K562 (cell line): ENCODE measurements at regions not wholly inside any gene's neighbourhood (a gene's known extent, or its start where the extent isn't known, plus 50 kb on each side); places are given as distances from the start of the nearest gene placed in this dataset.

Experiments
- ATAC-seq: fragments of 200-7000 bp; cut with Tn5 transposase; 3 replicates; pipeline ENCODE4 v1.9.1; 2020; ENCODE audit warnings: moderate library complexity
- BruUV-seq: library from RNA; stranded (reverse); fragments of 400-500 nt; replicated peaks from 2 replicates; lab custom pipeline; 2021; lab: Mats Ljungman, UMichigan
- CTCF ChIA-PET: fragments of 300-600 bp; formaldehyde crosslinking; extraction: SDS; loops from one replicate; lab custom pipeline; 2021; ENCODE audit warnings: low intra/inter-chr PET ratio; lab: Yijun Ruan, JAX
- POLR2A ChIA-PET: fragments of 300-600, 350-650 bp; sonication (Branson Sonifier 250); formaldehyde crosslinking; extraction: SDS; loops from one replicate; lab custom pipeline; 2021; ENCODE audit warnings: antibody characterized with exemption, inconsistent platforms; lab: Yijun Ruan, JAX
- DNase-seq, 4 experiments: peaks; one replicate each; pipeline versions ENCODE4 v3.0.0 to v3.0.0-alpha.2; 2011 to 2018; ENCODE audit warnings: low spot score in 3 of 4, mixed read lengths in 3 of 4; ENCODE audit errors: extremely low read depth in 1 of 4
- FAIRE-seq: peaks from 2 replicates; lab custom pipeline; 2011; peaks lifted over from hg19 to GRCh38; lab: Jason Lieb, UNC
- H2AFZ ChIP-seq: 2 replicates; pipeline ENCODE4 v1.6.0; 2011; ENCODE audit warnings: low read depth, low read length, control low read depth, inconsistent platforms
- H3K27ac ChIP-seq: fragments of 200-600 bp; 3 replicates; pipeline ENCODE4 v1.8.0; 2011; ENCODE audit warnings: low read depth, mild to moderate bottlenecking, control low read depth, inconsistent platforms, low read length, moderate library complexity, mixed read lengths; ENCODE audit errors: extremely low read depth
- H3K27me3 ChIP-seq, 2 experiments: fragments of 300-600 bp in 1 of 2; 2 replicates in 1 of 2; 3 replicates in 1 of 2; pipeline versions ENCODE4 v1.6.0 to v1.8.0; 2011; ENCODE audit warnings: inconsistent platforms in 2 of 2, low read length in 2 of 2, mild to moderate bottlenecking in 1 of 2, mixed read lengths in 1 of 2, moderate library complexity in 1 of 2; ENCODE audit not compliant: control insufficient read depth in 2 of 2, insufficient read depth in 2 of 2
- H3K36me3 ChIP-seq: fragments of 300-600 bp; 3 replicates; pipeline ENCODE4 v1.8.0; 2011; ENCODE audit warnings: mild to moderate bottlenecking, low read length, inconsistent platforms; ENCODE audit not compliant: control insufficient read depth, insufficient read depth
- H3K4me1 ChIP-seq, 2 experiments: fragments of 200-600 bp in 1 of 2; replicated peaks in 1 of 2; 2 replicates in 1 of 2; 3 replicates in 1 of 2; pipeline versions ENCODE4 v1.5.1 to v1.8.0; 2011; ENCODE audit warnings: inconsistent platforms in 2 of 2, low read length in 2 of 2, mild to moderate bottlenecking in 1 of 2, mixed read lengths in 1 of 2, moderate library complexity in 1 of 2; ENCODE audit not compliant: control insufficient read depth in 2 of 2, insufficient read depth in 2 of 2
- H3K4me2 ChIP-seq: 2 replicates; pipeline ENCODE4 v1.6.1; 2011; ENCODE audit warnings: low read length, control low read depth, inconsistent platforms, mixed read lengths; ENCODE audit not compliant: insufficient read depth
- H3K4me3 ChIP-seq: fragments of 200-600 bp; sonication (generic), shearing (Covaris generic); 2 replicates; pipeline ENCODE4 v1.5.1; 2016; ENCODE audit warnings: control low read depth, inconsistent platforms
- H3K79me2 ChIP-seq: fragments of 200-600 bp; 3 replicates; pipeline ENCODE4 v1.8.0; 2011; ENCODE audit warnings: low read length, inconsistent platforms; ENCODE audit not compliant: control insufficient read depth, insufficient read depth
- H3K9ac ChIP-seq, 2 experiments: 2 replicates each; pipeline versions ENCODE4 v1.6.0 to v1.6.1; 2011; ENCODE audit warnings: low read depth in 2 of 2, low read length in 2 of 2, control low read depth in 1 of 2, inconsistent platforms in 1 of 2, mild to moderate bottlenecking in 1 of 2, mixed read lengths in 1 of 2; ENCODE audit not compliant: insufficient read depth in 1 of 2
- H3K9me1 ChIP-seq: one replicate; pipeline ENCODE4 v1.6.0; 2011; ENCODE audit warnings: inconsistent platforms, mild to moderate bottlenecking, low read length, moderate library complexity; ENCODE audit not compliant: control insufficient read depth, insufficient read depth
- H3K9me3 ChIP-seq: replicated peaks from 2 replicates; pipeline ENCODE4 v1.5.1; 2011; ENCODE audit warnings: low read depth, low read length, inconsistent platforms; ENCODE audit not compliant: control insufficient read depth, insufficient read depth
- H4K20me1 ChIP-seq: replicated peaks from 2 replicates; pipeline ENCODE4 v1.6.1; 2011; ENCODE audit warnings: low read length, inconsistent platforms, mixed read lengths; ENCODE audit not compliant: control insufficient read depth, insufficient read depth
- ASH1L ChIP-seq: fragments of 450-650 bp; IDR thresholded peaks from 2 replicates; pipeline ENCODE4 v1.6.1; 2018; ENCODE audit warnings: borderline replicate concordance, mild to moderate bottlenecking, low read depth; ENCODE audit not compliant: partially characterized antibody
- BRCA1 ChIP-seq, 2 experiments: fragments of 450-650 bp in 1 of 2; sonication (generic) in 1 of 2; formaldehyde crosslinking in 1 of 2; IDR thresholded peaks; 2 replicates each; pipeline versions ENCODE4 v1.5.0 to v1.6.1; 2017 to 2020; ENCODE audit warnings: mild to moderate bottlenecking in 1 of 2, missing genetic modification reagents in 1 of 2
- FOXP4 ChIP-seq: sonication (generic); formaldehyde crosslinking; IDR thresholded peaks from 2 replicates; pipeline ENCODE4 v1.8.0; 2022; ENCODE audit warnings: mild to moderate bottlenecking, missing genetic modification reagents, borderline replicate concordance
- HDAC8 ChIP-seq: fragments of 450-650 bp; IDR thresholded peaks from 2 replicates; pipeline ENCODE4 v1.6.1; 2016; ENCODE audit warnings: mild to moderate bottlenecking, missing genetic modification characterization, moderate library complexity, missing compliant biosample characterization
- HSF4 ChIP-seq: fragments of 250-450 bp; sonication (Bioruptor Pico); IDR thresholded peaks from 2 replicates; pipeline ENCODE4 v2.1.2; 2022; ENCODE audit warnings: mild to moderate bottlenecking, moderate library complexity, borderline replicate concordance
- L3MBTL2 ChIP-seq: fragments of 450-650 bp; IDR thresholded peaks from 2 replicates; pipeline ENCODE4 v1.6.1; 2016; ENCODE audit warnings: mild to moderate bottlenecking, moderate library complexity
- MAX ChIP-seq: sonication (generic); formaldehyde crosslinking; IDR thresholded peaks from 2 replicates; pipeline ENCODE4 v1.9.0; 2022; ENCODE audit warnings: mild to moderate bottlenecking, missing genetic modification reagents
- NCOA4 ChIP-seq: fragments of 450-650 bp; IDR thresholded peaks from 2 replicates; pipeline ENCODE4 v1.6.1; 2018; ENCODE audit warnings: mild to moderate bottlenecking; ENCODE audit not compliant: partially characterized antibody
- NR3C1 ChIP-seq: sonication (generic); formaldehyde crosslinking; IDR thresholded peaks from 2 replicates; pipeline ENCODE4 v1.8.1; 2022; ENCODE audit warnings: missing genetic modification reagents
- PHF20 ChIP-seq: fragments of 450-650 bp; IDR thresholded peaks from 2 replicates; pipeline ENCODE4 v1.6.1; 2018; ENCODE audit not compliant: partially characterized antibody
- POLR2B ChIP-seq: fragments of 450-650 bp; IDR thresholded peaks from 2 replicates; pipeline ENCODE4 v1.6.1; 2018; ENCODE audit warnings: low read depth; ENCODE audit not compliant: partially characterized antibody
- POLR3G ChIP-seq: IDR thresholded peaks from 2 replicates; pipeline ENCODE4 v1.6.1; 2011; ENCODE audit not compliant: insufficient read length, insufficient replicate concordance; ENCODE audit errors: extremely low read depth
- RBM34 ChIP-seq: fragments of 200-400 bp; formaldehyde crosslinking; IDR thresholded peaks from 2 replicates; pipeline ENCODE4 v1.6.1; 2018; ENCODE audit warnings: low read length, borderline replicate concordance; ENCODE audit not compliant: insufficient read depth
- SAFB ChIP-seq: fragments of 200-400 bp; formaldehyde crosslinking; IDR thresholded peaks from 2 replicates; pipeline ENCODE4 v1.6.1; 2017; ENCODE audit warnings: low read depth, low read length, borderline replicate concordance
- SMAD2 ChIP-seq: fragments of 150-350 bp; IDR thresholded peaks from 2 replicates; pipeline ENCODE4 v1.6.1; 2014; ENCODE audit warnings: low read depth, mild to moderate bottlenecking, low read length
- XRCC4 ChIP-seq: IDR thresholded peaks from one replicate; pipeline ENCODE4 v1.6.1; 2011; ENCODE audit not compliant: insufficient read depth, insufficient read length; ENCODE audit errors: extremely low read depth
- ZBTB26 ChIP-seq: fragments of 450-650 bp; formaldehyde crosslinking; IDR thresholded peaks from 2 replicates; pipeline ENCODE4 v1.4.0; 2022; ENCODE audit warnings: missing genetic modification characterization
- ZNF445 ChIP-seq: fragments of 250-450 bp; sonication (Bioruptor Pico); IDR thresholded peaks from 2 replicates; pipeline ENCODE4 v1.4.0; 2020; ENCODE audit warnings: low read depth, mild to moderate bottlenecking, moderate library complexity
- WGBS: fragments of 100-300 bp; shearing (Covaris generic); methylation state at CpG from one replicate; pipeline ENCODE4 v1.1.6; 2016; ENCODE audit warnings: low coverage, mixed read lengths; ENCODE audit not compliant: insufficient coverage; ENCODE audit errors: missing lambda C conversion rate; 5-methylcytosine and 5-hydroxymethylcytosine counted together
- in situ Hi-C: fragments of 300-500 bp; cut with MboI; formaldehyde crosslinking; loops from 4 replicates; pipeline ENCODE4 v1.15.0; 2018; ENCODE audit warnings: inconsistent platforms, mixed read lengths
- intact Hi-C: fragments of 100-400 bp; cut with micrococcal nuclease; formaldehyde crosslinking; loops from 2 replicates; pipeline ENCODE4 v1.14.2; 2022

- POLR2A ChIA-PET = no interaction called here
- H3K27ac ChIP-seq = no peak overlapping the region
- ATAC-seq = no peak
- intact Hi-C loops = no loop called here
- TF ChIP-seq PHF20 (no peak), BRCA1 (IDR thresholded peaks at IDR 0.05) (no peak), BRCA1 (CRISPR knock-in tag; IDR thresholded peaks at IDR 0.05) (no peak), NCOA4 (no peak), SMAD2 (no peak), FOXP4 (CRISPR knock-in tag) (no peak), SAFB (no peak), ZBTB26 (CRISPR knock-in tag) (no peak), XRCC4 (no peak), POLR3G (no peak), L3MBTL2 (no peak), ASH1L (no peak), HDAC8 (tag) (no peak), HSF4 (CRISPR knock-in tag) (no peak), NR3C1 (CRISPR knock-in tag) (no peak), POLR2B (no peak), MAX (CRISPR knock-in tag) (no peak), ZNF445 (CRISPR knock-in tag) (no peak), RBM34 (no peak)
- TF ChIP-seq, all 486 proteins: peak for 0
- H2AFZ ChIP-seq = no peak overlapping the region
- WGBS = 0% methylated on average over 5 of the region's 6 CpGs
- FAIRE-seq (no peak), DNase-seq (no peak)
- H3K9ac ChIP-seq = no peak overlapping the region
- H3K79me2 ChIP-seq = no peaks in the 10 kb centered on the region
- H3K27me3 ChIP-seq = no peaks in the 10 kb centered on the region
- no peaks in the 10 kb centered on the region for H3K36me3 ChIP-seq
- H3K9me1 ChIP-seq = no peaks in the 10 kb centered on the region
- no peaks in the 10 kb centered on the region for H3K9me3 ChIP-seq
- H3K4me2 ChIP-seq = no peak overlapping the region
- no TSS peak for BruUV-seq
- in situ Hi-C loops = no loop called here
- H3K4me1 ChIP-seq = no peaks in the 10 kb centered on the region
- H4K20me1 ChIP-seq = no peaks in the 10 kb centered on the region
- CTCF ChIA-PET = no interaction called here
- no peak overlapping the region for H3K4me3 ChIP-seq
These were observed 175.1 kb upstream of the JAG1 start for GRCh38 chr20:10848810-10849370.
